ENCODE measurements at regions not wholly inside any gene's neighbourhood (a gene's known extent, or its start where the extent isn't known, plus 50 kb on each side); places are given as distances from the start of the nearest gene placed in this dataset.

- BruUV-seq (replicated peaks): no TSS peak
- TF ChIP-seq GATA2 (IDR thresholded peaks at IDR 0.05; ENCODE audit: insufficient read depth, insufficient read length, low read depth, low read length): no peak
- ChIA-PET CTCF (no interaction called here), POLR2A (no interaction called here)
- Histone ChIP-seq H3K9me1 (replicated peaks; ENCODE audit: control insufficient read depth, extremely low read depth, insufficient read depth, low read length) (no peaks in the 10 kb centered on the region), H3K36me3 (ENCODE audit: control insufficient read depth in 2 of 2, extremely low read depth in 1 of 2, insufficient read depth in 2 of 2, low read length in 2 of 2) (no peaks in the 10 kb centered on the region), H3K9ac (replicated peaks; ENCODE audit: extremely low read depth, insufficient read depth, low read length) (no peak overlapping the region), H3K9me3 (replicated peaks; ENCODE audit: control insufficient read depth, insufficient read depth, low read length) (no peaks in the 10 kb centered on the region), H3K27ac (ENCODE audit: insufficient read depth, low read depth, low read length) (no peak overlapping the region), H3K79me2 (ENCODE audit: control insufficient read depth, insufficient read depth, low read length) (no peaks in the 10 kb centered on the region), H3K4me1 (ENCODE audit: control insufficient read depth, extremely low read depth, insufficient read depth, low read length) (no peaks in the 10 kb centered on the region), H2AFZ (ENCODE audit: low read depth, low read length) (no peak overlapping the region), H3K27me3 (ENCODE audit: control insufficient read depth in 2 of 2, insufficient read depth in 2 of 2, low read length in 2 of 2) (peaks cover 0 to 4% of the 10 kb centered on the region in 2 experiments), H3K4me2 (ENCODE audit: insufficient read depth, low read length) (no peak overlapping the region), H3K4me3 (replicated peaks in 1 of 3; ENCODE audit: insufficient read depth in 1 of 3, low read depth in 1 of 3, low read length in 3 of 3) (no peak overlapping the region), H4K20me1 (replicated peaks; ENCODE audit: control insufficient read depth, extremely low read depth, insufficient read depth, low read length) (no peaks in the 10 kb centered on the region)
- intact Hi-C loops (cut with micrococcal nuclease): no loop called here
- DNase-seq (ENCODE audit: low read depth, low spot score) (no peak), FAIRE-seq (no peak)
- dilution Hi-C loops (cut with MboI; ENCODE audit: extremely low pct_ligation_motif_present, low sequenced_read_pairs): no loop called here
Measured at GRCh38 chr12:7581046-7581445, 77.5 kb upstream of the CD163 start.

GRCh38 chr12:7571257-7571656, 67.7 kb upstream of the CD163 start:
- Histone ChIP-seq H3K4me3 (replicated peaks in 1 of 3; ENCODE audit: insufficient read depth in 1 of 3, low read depth in 1 of 3, low read length in 3 of 3) (no peak overlapping the region), H3K27ac (ENCODE audit: insufficient read depth, low read depth, low read length) (no peak overlapping the region), H3K9me3 (replicated peaks; ENCODE audit: control insufficient read depth, insufficient read depth, low read length) (no peaks in the 10 kb centered on the region), H3K9ac (replicated peaks; ENCODE audit: extremely low read depth, insufficient read depth, low read length) (no peak overlapping the region), H3K27me3 (ENCODE audit: control insufficient read depth in 2 of 2, insufficient read depth in 2 of 2, low read length in 2 of 2) (no peaks in the 10 kb centered on the region), H2AFZ (ENCODE audit: low read depth, low read length) (no peak overlapping the region), H3K4me2 (ENCODE audit: insufficient read depth, low read length) (no peak overlapping the region), H3K79me2 (ENCODE audit: control insufficient read depth, insufficient read depth, low read length) (no peaks in the 10 kb centered on the region), H3K4me1 (ENCODE audit: control insufficient read depth, extremely low read depth, insufficient read depth, low read length) (no peaks in the 10 kb centered on the region), H4K20me1 (replicated peaks; ENCODE audit: control insufficient read depth, extremely low read depth, insufficient read depth, low read length) (no peaks in the 10 kb centered on the region), H3K36me3 (ENCODE audit: control insufficient read depth in 2 of 2, extremely low read depth in 1 of 2, insufficient read depth in 2 of 2, low read length in 2 of 2) (no peaks in the 10 kb centered on the region), H3K9me1 (replicated peaks; ENCODE audit: control insufficient read depth, extremely low read depth, insufficient read depth, low read length) (no peaks in the 10 kb centered on the region)
- BruUV-seq (replicated peaks): no TSS peak
- intact Hi-C loops (cut with micrococcal nuclease): no loop called here
- FAIRE-seq (no peak), DNase-seq (ENCODE audit: low read depth, low spot score) (no peak)
- dilution Hi-C loops (cut with MboI; ENCODE audit: extremely low pct_ligation_motif_present, low sequenced_read_pairs): no loop called here
- POLR2A ChIA-PET: no interaction called here
- TF ChIP-seq POLR2AphosphoS5 (IDR thresholded peaks at IDR 0.05; ENCODE audit: insufficient read depth, low read depth, low read length): no peak
- no peak for TF ChIP-seq CTCF (IDR thresholded peaks at IDR 0.05; ENCODE audit: extremely low read depth in 1 of 2, insufficient read depth in 1 of 2, low read depth in 1 of 2, low read length in 2 of 2)
- TF ChIP-seq MAX (IDR thresholded peaks at IDR 0.05; ENCODE audit: insufficient read depth, insufficient read length): no peak
- TF ChIP-seq FOS (IDR thresholded peaks at IDR 0.05; ENCODE audit: borderline replicate concordance, insufficient read depth, low read length): no peak
- no peak for TF ChIP-seq MYC (IDR thresholded peaks at IDR 0.05; ENCODE audit: low read depth, low read length)
- TF ChIP-seq EZH2 (IDR thresholded peaks at IDR 0.05; ENCODE audit: borderline replicate concordance, low read depth, low read length, severe bottlenecking): no peak
- no peak for TF ChIP-seq GATA2 (IDR thresholded peaks at IDR 0.05; ENCODE audit: insufficient read depth, insufficient read length, low read depth, low read length)
- TF ChIP-seq POLR2A (IDR thresholded peaks at IDR 0.05; ENCODE audit: low read depth, low read length): no peak
- TF ChIP-seq JUN (IDR thresholded peaks at IDR 0.05; ENCODE audit: borderline replicate concordance, insufficient read depth, insufficient read length, low read depth): no peak
- CTCF ChIA-PET: no interaction called here
